NOMO-1 treated with dmso at 0.1 percent for 144 hours (cell line): ENCODE measurements at regions not wholly inside any gene's neighbourhood (a gene's known extent, or its start where the extent isn't known, plus 50 kb on each side); places are given as distances from the start of the nearest gene placed in this dataset.
"Not testable (repeated sequence)": the region's sequence is repeated elsewhere in the genome, so short reads cannot be mapped to it uniquely, and the experiment has no call there.

Experiments
- DNase-seq: peaks from one replicate; lab custom pipeline; 2025; ENCODE audit not compliant: unreplicated experiment; lab: John Stamatoyannopoulos, UW

DNA sequence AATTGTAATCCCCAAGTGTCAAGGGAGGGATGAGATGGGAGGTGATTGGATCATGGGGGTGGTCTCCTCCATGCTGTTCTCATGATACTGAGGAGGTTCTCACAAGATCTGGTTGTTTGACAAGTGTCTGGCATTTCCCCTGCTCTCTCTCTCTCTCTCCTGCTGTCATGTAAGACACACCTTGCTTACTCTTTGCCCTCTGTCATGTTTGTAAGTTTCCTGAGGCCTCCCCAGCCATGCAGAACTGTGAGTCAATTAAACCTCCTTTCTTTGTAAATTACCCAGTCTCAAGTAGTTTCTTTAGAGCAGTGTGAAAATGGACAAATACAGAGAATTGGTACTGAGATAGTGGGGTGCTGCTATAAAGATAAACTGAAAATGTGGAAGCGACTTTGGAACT is 207.9 kb downstream of the HINT1 start:
- no peak for DNase-seq

DNA sequence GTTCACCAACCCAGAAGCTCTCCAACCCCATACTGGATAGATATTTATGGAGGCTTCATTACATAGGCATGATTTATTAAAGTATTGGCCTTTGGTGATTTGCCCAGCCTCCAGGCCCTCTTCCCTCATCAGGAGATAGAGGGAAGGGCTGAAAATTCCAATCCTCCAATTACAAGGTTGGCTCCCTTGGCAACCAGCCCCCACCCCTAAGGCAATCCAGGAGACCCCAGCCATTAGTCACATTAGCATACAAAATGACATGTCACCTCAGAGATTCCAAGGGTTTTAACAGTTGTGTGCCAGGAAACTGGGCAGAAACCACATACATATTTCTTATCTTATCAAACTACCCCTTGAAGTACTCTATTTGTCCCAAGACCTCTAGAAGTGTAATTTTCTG is 210.0 kb downstream of the HINT1 start:
- DNase-seq, result no peak

DNA sequence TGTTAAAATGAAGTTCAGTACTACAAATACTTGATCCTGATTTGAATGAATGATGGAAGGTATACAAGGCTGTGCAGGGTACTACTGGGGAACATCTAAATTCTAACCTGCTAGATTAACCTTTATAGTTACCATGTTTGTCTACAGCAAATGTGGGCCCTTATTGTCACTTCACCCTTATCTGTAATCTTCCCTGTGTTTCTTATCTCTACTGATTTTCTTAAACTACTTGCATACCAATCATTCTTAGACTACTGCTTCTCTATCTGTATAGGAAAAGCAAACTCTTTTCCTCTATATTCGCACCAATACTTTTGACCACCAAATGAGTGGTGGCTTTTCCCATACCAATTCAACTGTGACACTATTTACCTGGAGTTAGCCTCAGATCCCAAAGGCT is 210.7 kb downstream of the HINT1 start:
- DNase-seq, result no peak

DNA sequence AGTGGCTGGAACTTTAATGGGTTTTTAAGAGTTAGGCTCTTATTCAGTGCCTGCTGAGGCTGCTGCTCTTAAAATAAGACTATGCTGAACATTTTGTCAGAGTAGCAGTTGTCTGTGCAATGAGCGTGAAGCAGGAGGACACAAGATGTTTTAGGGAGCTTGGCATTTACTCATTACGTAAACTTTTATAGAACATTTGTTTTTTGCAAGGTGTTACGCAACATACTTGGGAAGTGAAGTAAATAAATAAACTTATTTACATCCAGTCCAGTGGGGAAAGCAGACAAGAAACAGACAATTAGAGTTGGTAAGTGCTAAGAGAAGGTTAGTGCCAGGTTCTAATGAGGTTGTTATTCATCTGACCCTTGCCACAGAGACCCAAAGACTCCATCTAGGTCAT is 226.0 kb downstream of the HINT1 start:
- no peak for DNase-seq

DNA sequence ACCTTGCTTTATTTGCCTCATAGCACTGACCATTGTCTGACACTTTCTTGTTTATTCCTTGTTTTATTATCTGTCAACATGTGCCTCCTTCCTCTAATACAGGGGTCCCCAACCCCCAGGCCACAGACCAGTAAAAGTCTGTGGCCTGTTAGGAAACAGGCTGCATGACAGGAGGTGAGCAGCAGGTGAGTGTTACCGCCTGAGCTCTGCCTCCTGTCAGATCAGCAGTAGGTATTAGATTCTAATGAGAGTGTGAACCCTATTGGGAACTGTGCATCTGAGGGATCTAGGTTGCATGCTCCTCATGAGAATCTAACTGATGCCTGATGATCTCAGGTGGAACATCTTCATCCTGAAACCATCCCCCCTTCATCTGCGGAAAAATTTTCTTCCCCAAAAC is 228.0 kb downstream of the HINT1 start:
- no peak for DNase-seq

DNA sequence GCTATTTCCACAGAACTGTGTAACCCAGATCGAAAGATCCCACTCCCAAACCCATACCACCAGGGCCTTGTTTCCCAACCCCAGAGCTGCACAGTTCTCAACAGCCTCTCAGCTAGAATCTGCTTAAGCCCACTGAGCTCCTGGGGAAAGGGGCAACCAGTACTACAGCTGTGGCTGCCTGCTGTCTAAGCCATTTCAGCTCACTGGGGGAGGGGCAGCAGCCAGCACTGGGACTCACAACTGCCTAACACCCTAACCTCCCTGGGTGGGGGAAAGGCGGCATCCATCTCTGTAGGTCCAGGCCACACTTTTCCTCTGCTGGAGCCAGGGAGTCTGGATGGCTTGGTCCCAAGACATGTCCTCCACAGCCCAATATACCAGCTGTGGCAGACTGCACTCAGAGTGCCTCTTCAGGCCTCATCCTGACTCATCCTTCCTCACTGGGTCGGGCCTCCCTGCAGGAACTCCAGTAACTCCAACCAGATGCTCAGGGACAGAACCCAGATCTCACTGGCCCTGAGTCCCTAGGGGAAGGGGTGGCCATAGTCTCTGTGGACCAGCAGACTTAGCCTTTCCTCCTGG is 241.4 kb downstream of the HINT1 start:
- no peak for DNase-seq

DNA sequence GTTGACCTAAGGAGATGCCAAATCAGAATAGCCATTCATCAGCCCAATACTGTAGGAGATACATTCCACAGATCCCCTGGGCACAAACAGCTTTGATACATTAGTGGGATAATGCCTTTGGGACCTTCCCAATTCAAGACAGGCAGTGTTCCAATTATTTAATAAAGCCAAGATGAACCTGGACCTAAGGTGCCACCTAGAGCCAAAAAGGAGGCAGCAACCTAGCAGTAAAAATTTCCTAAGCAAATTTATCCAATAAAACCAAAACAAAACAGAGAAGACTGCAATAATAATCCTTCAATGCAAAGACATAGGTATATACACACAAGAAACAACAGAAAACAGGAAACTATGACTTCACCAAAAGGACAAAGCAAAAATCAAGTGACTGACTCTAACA is 253.0 kb downstream of the HINT1 start:
- DNase-seq, result no peak

DNA sequence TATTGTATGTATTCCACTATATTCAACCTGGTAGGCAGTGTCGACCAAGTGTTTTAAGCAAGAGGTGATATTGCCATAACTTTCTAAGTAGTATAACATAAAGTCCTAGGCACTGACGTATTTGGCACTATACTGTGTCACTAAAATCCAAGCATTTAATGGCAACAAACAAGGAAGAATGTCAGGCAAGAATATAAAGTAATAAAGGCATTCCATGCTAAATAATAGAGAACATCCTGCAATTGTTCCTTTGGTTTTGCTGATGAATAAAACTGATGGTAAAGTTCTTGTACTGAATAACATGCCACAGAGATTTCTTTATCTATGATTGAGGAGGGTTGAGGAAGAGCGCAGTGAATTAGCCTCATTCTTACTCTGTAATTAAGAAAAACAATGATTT is 256.9 kb downstream of the HINT1 start:
- no peak for DNase-seq

DNA sequence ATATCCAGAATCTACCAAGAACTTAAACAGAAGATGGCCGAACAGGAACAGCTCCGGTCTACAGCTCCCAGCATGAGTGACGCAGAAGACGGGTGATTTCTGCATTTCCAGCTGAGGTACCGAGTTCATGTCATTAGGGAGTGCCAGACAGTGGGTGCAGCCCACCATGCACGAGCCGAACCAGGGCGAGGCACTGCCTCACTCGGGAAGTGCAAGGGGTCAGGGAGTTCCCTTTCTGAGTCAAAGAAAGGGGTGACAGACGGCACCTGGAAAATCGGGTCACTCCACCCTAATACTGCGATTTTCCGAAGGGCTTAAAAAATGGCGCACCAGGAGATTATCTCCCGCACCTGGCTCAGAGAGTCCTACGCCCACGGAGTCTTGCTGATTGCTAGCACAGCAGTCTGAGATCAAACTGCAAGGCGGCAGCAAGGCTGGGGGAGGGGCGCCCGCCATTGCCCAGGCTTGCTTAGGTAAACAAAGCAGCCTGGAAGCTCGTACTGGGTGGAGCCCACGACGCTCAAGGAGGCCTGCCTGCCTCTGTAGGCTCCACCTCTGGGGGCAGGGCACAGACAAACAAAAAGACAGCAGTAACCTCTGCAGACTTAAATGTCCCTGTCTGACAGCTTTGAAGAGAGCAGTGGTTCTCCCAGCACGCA is 267.4 kb downstream of the HINT1 start:
- DNase-seq, result not testable (repeated sequence)

DNA sequence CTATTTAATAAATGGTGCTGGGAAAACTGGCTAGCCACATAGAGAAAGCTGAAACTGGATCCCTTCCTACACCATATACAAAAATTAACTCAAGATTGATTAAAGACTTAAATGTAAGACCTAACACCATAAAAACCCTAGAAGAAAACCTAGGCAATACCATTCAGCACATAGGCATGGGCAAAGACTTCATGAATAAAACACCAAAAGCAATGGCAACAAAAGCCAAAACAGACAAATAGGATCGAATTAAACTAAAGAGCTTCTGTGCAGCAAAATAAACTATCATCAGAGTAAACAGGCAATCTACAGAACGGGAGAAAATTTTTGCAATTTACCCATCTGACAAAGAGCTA is 267.9 kb downstream of the HINT1 start:
- DNase-seq, result not testable (repeated sequence)

DNA sequence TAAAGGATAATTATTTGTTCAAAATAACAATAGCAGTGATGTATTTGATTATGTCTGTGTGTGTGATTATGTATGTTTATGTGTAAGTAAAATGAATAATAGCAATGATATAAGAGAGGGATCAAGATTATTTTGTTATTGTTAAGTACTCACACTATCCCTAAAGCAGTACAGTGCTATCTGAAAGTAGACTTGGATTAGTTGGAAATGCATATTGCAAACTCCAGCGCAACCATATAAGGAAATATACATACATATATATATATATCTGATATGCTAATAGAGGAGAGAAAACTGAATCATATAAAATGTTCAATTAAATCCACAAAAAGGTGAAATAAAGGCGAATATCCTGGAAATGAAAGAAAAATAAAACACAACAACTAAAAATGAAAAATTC is 268.4 kb downstream of the HINT1 start:
- DNase-seq, result no peak

DNA sequence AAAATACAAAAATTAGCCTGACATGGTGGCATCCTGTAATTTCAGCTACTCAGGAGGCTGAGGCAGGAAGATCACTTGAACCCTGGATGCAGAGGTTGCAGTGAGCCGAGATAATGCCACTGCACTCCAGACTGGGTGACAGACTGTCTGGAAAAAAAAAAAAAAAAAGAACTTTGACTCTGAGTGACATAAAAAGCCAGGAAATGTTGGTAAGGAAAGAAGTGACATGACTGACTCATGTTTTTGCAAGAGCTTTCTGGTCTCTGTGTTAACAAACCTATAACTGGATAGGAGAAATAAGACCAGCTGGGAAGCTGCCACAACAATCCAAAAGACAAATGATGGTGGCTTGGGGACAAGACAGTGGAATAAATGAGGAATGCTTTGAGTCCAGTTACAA is 272.1 kb downstream of the HINT1 start:
- DNase-seq, result no peak

DNA sequence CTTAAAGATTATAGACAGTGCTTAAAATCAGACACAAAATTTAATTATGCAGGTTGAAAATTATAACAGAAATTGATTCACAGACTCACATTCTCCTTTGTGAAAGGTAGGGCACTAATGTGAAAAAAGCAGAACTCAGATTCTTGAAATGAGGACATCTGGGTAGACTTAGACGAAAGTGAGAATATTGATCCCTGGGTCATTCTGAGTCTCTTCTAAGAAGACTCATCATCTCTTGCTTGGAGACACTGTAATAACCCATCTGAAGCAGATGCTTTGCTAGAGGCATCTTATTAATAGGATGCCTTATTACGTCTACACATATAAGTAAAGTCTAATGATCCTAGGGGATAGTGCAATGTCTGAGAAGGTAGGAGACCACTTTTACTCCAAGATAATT is 274.4 kb downstream of the HINT1 start:
- no peak for DNase-seq

DNA sequence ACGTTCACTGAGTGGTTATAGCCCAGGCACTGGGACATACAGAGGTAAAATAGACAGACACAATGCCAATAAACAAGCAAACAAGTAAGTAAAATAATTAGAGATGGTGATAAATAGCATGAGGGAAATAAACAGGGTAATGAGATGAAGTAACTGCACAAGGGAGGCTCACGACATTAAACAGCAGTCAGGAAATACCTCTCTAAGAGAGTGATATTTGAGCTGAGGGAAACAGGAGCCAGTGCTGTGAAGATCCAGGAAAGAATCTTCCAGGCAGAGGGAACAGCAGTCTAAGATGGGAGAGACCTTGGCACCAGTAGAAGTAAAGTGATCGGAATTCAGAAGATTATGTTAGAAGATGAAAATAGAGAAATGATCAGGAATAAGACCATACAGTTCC is 279.4 kb downstream of the HINT1 start:
- no peak for DNase-seq

DNA sequence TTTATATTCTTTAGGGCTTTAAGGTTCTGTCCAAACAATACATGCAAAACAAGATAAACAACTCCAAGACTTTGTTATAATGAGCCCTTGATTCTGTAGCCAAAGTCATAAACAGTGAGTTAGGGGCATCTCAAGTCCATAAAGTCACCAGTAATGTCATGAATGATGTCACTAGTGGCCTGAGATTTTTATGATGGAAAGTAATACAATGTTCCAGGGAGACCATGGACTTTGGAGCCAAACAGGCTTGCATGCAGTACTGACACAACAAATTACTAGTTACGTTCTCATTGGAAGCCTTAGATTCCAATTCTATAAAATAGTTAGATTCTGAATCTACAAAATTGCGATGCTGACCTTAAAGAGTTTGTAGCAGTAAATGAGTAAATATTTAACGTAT is 280.0 kb downstream of the HINT1 start:
- DNase-seq, result no peak

DNA sequence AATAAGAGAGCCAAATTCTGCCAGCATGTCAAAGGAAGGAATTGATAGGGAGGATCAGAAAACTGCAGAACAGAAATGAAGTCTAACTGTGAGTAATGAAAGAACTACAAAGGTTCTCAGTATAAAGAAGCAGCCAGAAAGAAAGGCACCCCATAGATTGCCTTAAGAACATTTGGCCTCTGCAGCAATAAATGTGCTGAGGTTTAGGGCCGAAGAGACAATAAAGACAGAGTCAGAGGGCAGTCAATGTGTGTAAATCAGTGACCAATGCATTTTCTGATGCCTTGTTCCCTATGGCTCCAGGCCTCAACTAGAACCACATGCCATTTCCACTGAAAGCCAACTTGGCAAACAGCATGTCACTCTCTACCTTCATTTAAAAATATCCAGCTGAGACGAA is 281.0 kb downstream of the HINT1 start:
- DNase-seq, result no peak

DNA sequence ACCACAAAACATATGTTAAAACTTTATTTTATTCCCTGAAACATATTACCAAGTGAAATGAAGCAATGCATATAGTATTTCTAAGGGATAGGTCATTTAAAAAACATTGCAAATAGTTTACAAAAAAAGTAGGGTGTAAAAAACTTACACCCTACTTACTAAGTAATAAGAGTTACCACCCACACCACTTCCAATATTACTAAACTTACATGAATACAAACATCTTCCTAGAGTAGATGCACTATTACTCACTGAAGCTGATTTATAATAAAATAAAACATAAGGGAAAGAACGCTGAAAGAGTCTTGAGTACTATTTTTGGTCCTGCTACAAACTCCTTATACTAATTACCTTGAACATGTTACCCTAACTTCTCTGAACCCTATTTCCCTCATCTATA is 289.4 kb downstream of the HINT1 start:
- DNase-seq, result no peak

DNA sequence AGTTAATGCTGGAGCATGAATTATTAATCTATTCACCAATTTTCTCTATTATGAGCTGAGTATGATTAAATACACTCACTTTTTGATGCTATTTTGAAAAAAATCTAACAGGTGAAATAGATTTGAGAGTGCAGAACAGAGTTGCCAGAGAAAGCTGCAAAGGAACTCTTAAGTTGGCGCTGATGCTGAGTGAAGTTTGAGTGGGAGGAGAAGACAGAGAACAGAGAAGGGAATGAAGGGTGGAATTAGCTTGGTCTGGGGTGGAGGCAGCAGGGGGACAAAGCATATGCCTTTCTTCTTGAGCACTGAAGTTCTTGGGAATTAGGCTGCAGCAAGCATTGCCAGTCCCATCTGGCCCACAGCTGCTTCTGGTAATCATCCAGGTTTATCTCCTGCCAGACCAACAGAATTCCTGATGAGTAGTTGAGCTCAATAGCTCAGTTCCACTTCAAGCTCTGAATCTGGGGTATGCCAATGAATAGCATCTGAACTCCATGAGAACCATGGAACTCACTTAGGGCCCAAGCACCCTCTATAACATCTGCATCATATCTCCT is 290.1 kb downstream of the HINT1 start:
- DNase-seq, result no peak

DNA sequence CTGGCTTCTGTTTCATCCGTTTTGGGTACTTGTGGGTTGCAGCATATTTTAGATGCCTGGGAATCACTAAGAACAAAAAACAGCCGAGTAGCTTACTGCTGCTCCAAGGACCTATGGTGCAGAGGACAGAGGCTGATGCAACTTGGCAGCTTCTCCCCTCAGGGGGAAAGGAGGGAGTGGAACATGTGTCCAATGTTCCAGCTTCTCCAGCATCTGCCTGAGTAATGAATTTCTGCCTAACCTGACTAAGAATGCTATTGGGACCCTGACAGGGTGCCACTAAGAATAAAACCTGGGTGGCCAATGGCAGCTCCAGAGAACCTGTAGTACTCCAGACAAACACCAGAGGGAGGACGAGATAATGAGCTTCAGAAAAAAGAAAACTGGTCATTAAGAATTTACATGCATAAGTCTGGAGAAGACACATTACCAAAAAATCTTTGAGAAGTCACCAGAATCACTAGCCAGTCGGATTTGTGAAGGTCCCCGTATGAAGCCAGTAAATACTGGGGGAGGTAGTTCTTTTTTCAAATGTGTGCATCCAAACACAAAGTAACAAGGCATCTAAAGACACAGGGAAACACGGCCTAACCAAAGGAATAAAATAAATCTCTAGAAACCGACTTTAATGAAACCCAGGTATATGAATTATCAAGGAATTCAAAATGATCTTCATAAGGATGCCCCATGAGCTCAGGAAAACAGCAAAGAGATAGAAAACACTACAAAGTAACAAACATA is 293.5 kb downstream of the HINT1 start:
- no peak for DNase-seq

DNA sequence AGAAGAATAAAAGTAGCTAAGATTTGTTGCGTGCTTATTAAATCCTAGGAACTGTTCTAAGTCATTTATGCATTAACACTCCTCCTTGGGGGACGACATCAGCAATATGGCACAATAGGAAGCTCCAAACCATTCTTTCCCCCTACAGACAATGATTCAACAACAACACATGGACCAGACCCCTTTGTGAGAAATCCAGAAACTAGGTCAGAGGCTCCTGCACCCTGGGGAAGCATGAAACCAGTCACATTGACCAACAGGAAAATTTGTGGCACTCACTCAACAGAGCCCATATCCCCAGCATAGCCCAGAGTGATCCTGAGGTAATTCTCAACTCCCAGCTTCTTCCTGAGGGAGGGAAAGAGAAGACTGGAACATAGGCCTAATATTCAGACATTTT is 294.4 kb downstream of the HINT1 start:
- DNase-seq, result no peak

DNA sequence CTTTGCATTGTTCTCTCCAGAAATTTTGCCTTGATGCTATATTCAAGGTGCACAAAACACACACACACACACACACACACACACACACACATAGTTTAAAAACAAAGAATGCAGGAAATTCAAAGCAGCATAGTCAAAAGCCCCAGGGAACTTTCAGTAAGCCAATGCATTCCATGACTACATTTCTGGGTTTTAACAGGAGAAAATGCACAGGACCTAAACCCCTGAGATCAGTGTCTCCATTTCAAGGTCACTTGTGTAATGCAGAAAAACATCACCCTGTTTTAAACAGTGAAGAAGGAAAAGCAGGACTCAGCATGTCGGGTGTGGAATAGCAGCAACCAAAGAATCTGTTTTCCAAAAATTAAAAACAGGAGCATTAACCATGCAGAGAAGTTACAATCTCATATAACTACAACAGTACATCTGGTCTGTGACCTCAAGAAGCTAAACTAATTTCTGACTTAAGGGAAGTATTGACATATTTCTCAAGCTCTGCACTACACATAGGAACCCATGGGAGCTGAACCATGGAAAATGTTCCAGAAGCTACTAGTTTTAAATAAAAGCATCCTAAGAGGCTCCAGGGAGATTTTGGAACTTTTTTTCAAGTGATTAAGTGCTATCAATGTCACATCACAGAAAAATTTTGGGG is 296.7 kb downstream of the HINT1 start:
- DNase-seq, result no peak
